ENCODE measurements at regions not wholly inside any gene's neighbourhood (a gene's known extent, or its start where the extent isn't known, plus 50 kb on each side); places are given as distances from the start of the nearest gene placed in this dataset.

DNA sequence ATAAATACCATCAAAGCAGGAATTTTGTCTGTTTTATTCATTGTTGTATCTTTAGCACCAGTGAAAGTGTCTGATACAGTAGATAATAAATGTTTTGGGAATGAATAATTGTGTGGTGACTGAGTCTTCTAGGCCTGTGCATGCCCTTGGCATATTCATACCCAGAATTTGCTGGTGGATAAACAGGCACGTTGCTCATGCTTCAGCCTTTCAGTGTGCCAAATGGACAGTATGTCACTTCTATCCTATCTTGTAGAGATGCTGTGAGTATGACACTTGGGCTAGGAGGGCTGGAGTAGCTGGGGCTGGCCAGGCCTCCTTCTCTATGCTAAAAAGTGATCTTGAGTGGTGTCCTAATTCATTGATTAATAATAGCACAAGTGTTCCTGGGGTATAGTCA is 287.3 kb upstream of the DDI1 start:
- Histone ChIP-seq H3K4me1 (ENCODE audit: control insufficient read depth, insufficient read depth, low read length) (no peaks in the 10 kb centered on the region), H3K9ac (ENCODE audit: control insufficient read depth, insufficient read depth, low read length) (no peak overlapping the region), H3K27me3 (replicated peaks in 1 of 2; ENCODE audit: control insufficient read depth in 2 of 2, insufficient read depth in 2 of 2, low read length in 1 of 2) (no peaks in the 10 kb centered on the region), H4K20me1 (ENCODE audit: control insufficient read depth, insufficient read depth) (no peaks in the 10 kb centered on the region), H3K79me2 (ENCODE audit: control insufficient read depth, insufficient read depth, low read length) (no peaks in the 10 kb centered on the region), H3K27ac (ENCODE audit: control insufficient read depth, insufficient read depth) (no peak overlapping the region), H3K4me3 (no peak overlapping the region), H3K36me3 (ENCODE audit: control insufficient read depth in 2 of 2, insufficient read depth in 2 of 2, low read length in 1 of 2) (no peaks in the 10 kb centered on the region), H3K4me2 (ENCODE audit: control insufficient read depth, insufficient read depth) (no peak overlapping the region), H3K9me3 (replicated peaks; ENCODE audit: control insufficient read depth, insufficient read depth, low read length) (no peaks in the 10 kb centered on the region), H2AFZ (ENCODE audit: control insufficient read depth, low read depth, low read length) (no peak overlapping the region)
- no peak for TF ChIP-seq BMI1 (IDR thresholded peaks at IDR 0.05; ENCODE audit: borderline replicate concordance)
- no peak for TF ChIP-seq NBN (IDR thresholded peaks at IDR 0.05)
- no peak for TF ChIP-seq TCF7 (IDR thresholded peaks at IDR 0.05; ENCODE audit: borderline replicate concordance)
- no peak for TF ChIP-seq ZNF207 (IDR thresholded peaks at IDR 0.05; ENCODE audit: borderline replicate concordance)
- TF ChIP-seq ZNF622 (IDR thresholded peaks at IDR 0.05), result no peak
- FAIRE-seq (no peak), DNase-seq (ENCODE audit: low read depth, low spot score) (no peak), ATAC-seq (no peak)
- ChIA-PET SMC1A (ENCODE audit: uncharacterized antibody, unreplicated experiment) (no interaction called here), CTCF (no interaction called here), RAD21 (ENCODE audit: unreplicated experiment) (no interaction called here), POLR2A (no interaction called here)
- 5% methylated on average over 1 of the region's 1 CpG for WGBS (ENCODE audit: insufficient coverage, insufficient replicate concordance, low lambda C conversion rate, missing lambda C conversion rate)
- intact Hi-C loops (cut with micrococcal nuclease; ENCODE audit: unreplicated experiment), result no loop called here
- no TSS peak for BruUV-seq (replicated peaks)
- in situ Hi-C loops (cut with MboI), result no loop called here

DNA sequence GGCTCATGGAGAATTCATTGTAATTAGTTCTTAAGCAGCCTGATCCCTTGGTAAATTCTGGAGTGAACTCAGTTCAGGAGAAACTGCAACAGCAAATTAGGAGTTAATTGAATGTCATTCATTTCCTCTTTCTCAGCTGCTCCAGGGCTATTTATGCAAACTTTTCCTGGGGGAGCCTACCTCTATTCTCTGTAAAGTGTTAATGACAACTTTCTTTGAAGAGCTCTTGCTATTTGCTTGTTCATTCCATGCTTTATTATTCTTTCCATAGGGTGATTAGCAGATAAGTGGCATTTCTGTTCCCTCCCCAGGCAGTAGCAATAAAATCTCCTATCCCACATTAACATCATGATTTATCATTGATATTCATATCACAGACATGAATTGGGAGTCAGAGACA is 267.6 kb upstream of the DDI1 start:
- Histone ChIP-seq H3K4me1 (ENCODE audit: control insufficient read depth, insufficient read depth, low read length) (no peaks in the 10 kb centered on the region), H4K20me1 (ENCODE audit: control insufficient read depth, insufficient read depth) (no peaks in the 10 kb centered on the region), H2AFZ (ENCODE audit: control insufficient read depth, low read depth, low read length) (no peak overlapping the region), H3K79me2 (ENCODE audit: control insufficient read depth, insufficient read depth, low read length) (no peaks in the 10 kb centered on the region), H3K27me3 (replicated peaks in 1 of 2; ENCODE audit: control insufficient read depth in 2 of 2, insufficient read depth in 2 of 2, low read length in 1 of 2) (no peaks in the 10 kb centered on the region), H3K4me3 (no peak overlapping the region), H3K36me3 (ENCODE audit: control insufficient read depth in 2 of 2, insufficient read depth in 2 of 2, low read length in 1 of 2) (no peaks in the 10 kb centered on the region), H3K9me3 (replicated peaks; ENCODE audit: control insufficient read depth, insufficient read depth, low read length) (no peaks in the 10 kb centered on the region), H3K4me2 (ENCODE audit: control insufficient read depth, insufficient read depth) (no peak overlapping the region), H3K9ac (ENCODE audit: control insufficient read depth, insufficient read depth, low read length) (no peak overlapping the region), H3K27ac (ENCODE audit: control insufficient read depth, insufficient read depth) (no peak overlapping the region)
- FAIRE-seq (no peak), DNase-seq (ENCODE audit: low read depth, low spot score) (no peak), ATAC-seq (no peak)
- TF ChIP-seq, protein P1, sequence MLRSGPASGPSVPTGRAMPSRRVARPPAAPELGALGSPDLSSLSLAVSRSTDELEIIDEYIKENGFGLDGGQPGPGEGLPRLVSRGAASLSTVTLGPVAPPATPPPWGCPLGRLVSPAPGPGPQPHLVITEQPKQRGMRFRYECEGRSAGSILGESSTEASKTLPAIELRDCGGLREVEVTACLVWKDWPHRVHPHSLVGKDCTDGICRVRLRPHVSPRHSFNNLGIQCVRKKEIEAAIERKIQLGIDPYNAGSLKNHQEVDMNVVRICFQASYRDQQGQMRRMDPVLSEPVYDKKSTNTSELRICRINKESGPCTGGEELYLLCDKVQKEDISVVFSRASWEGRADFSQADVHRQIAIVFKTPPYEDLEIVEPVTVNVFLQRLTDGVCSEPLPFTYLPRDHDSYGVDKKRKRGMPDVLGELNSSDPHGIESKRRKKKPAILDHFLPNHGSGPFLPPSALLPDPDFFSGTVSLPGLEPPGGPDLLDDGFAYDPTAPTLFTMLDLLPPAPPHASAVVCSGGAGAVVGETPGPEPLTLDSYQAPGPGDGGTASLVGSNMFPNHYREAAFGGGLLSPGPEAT (IDR thresholded peaks at IDR 0.05; ENCODE audit: low read depth), result no peak
- TF ChIP-seq ZBTB40 (IDR thresholded peaks at IDR 0.05; ENCODE audit: borderline replicate concordance) (no peak), HDGF (IDR thresholded peaks at IDR 0.05) (no peak), MYB (IDR thresholded peaks at IDR 0.05; ENCODE audit: borderline replicate concordance, low read depth, low read length) (no peak), EP300 (IDR thresholded peaks at IDR 0.05; ENCODE audit: borderline replicate concordance in 1 of 2, control insufficient read depth in 1 of 2, low read depth in 2 of 2, low read length in 2 of 2) (no peak), MTA3 (IDR thresholded peaks at IDR 0.05; ENCODE audit: borderline replicate concordance, low read length) (no peak), RELA (IDR thresholded peaks at IDR 0.05; ENCODE audit: borderline replicate concordance, partially characterized antibody) (no peak), YBX1 (IDR thresholded peaks at IDR 0.05) (no peak), JUNB (IDR thresholded peaks at IDR 0.05) (no peak)
- RAD21 ChIA-PET (ENCODE audit: unreplicated experiment), result no interaction called here
- in situ Hi-C loops (cut with MboI) (no loop called here), intact Hi-C loops (cut with micrococcal nuclease; ENCODE audit: unreplicated experiment) (no loop called here)
- CTCF ChIA-PET, result no interaction called here
- POLR2A ChIA-PET, result no interaction called here
- SMC1A ChIA-PET (ENCODE audit: uncharacterized antibody, unreplicated experiment), result no interaction called here
- BruUV-seq (replicated peaks), result no TSS peak

Data from GM12878 (cell line).